HG03439 (cell line): ENCODE measurements at regions not wholly inside any gene's neighbourhood (a gene's known extent, or its start where the extent isn't known, plus 50 kb on each side); places are given as distances from the start of the nearest gene placed in this dataset.
"Not testable (repeated sequence)": the region's sequence is repeated elsewhere in the genome, so short reads cannot be mapped to it uniquely, and the experiment has no call there.

Experiments used
- ATAC-seq: cut with Tn5 transposase; IDR thresholded peaks from one replicate; pipeline ENCODE4 v1.9.1; 2021; ENCODE audit warnings: mild to moderate bottlenecking, moderate library complexity; ENCODE audit not compliant: unreplicated experiment

DNA sequence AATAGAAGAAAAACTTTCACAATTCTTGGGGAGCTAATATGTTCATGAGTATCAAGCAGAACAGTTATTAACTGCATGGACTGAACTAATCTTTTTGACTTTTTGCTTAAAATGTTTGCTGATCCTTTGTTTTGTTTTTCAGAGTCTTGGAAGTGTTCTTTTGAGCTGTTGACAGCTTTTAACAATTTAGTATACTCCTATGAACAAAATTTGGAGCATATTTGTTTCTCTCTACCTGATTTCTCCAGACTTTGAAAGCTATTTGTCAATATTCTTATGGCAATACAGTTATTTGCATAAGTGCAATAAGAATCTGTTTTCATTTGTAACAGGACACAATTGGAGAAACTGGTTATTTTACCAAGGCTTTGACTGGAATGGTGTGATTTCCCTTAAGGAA is 192.0 kb upstream of the ETV3 start:
- ATAC-seq = not testable (repeated sequence)

- ATAC-seq = not testable (repeated sequence)
These were observed 189.9 kb upstream of the ETV3 start for GRCh38 chr1:157328120-157328519.

GRCh38 chr1:157326173-157326859 is 188.1 kb upstream of the ETV3 start:
- no peak for ATAC-seq

DNA sequence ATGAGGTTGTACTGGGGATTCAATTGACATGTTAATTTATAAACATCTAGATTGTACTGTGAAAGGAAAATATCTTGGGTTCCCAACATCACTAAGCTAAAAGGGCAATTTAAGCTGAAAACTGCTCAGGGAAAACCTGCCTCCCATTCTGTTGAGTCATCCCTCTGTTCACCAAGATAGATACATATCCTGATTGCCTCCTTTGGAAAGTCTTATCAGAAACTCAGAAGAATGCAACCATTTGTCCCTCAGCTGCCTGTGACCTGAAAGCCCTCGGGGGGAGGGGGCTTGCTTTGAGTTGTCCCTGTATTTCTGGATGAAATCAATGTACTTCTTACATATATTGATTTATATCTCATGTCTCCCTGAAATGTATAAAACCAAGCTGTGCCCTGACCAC is 187.0 kb upstream of the ETV3 start:
- ATAC-seq = no peak

- ATAC-seq = not testable (repeated sequence)
These were observed 183.8 kb upstream of the ETV3 start for GRCh38 chr1:157321972-157322371.

- no peak for ATAC-seq
These were observed 181.4 kb upstream of the ETV3 start for GRCh38 chr1:157319567-157319966.

DNA sequence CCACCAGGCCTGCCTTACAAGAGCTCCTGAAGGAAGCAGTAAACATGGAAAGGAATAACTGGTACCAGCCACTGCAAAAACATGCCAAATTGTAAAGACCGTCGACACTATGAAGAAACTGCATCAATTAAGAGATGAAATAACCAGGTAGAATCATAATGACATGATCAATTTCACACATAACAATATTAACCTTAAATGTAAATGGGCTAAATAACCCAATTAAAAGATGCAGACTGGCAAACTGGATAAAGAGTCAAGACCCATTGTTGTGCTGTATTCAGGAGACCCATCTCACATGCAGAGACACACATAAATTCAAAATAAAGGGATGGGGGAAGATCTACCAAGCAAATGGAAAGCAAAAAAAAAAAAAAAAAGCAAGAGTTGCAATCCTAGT is 179.0 kb upstream of the ETV3 start:
- ATAC-seq = not testable (repeated sequence)

GRCh38 chr1:157315544-157315943 is 177.3 kb upstream of the ETV3 start:
- no peak for ATAC-seq

DNA sequence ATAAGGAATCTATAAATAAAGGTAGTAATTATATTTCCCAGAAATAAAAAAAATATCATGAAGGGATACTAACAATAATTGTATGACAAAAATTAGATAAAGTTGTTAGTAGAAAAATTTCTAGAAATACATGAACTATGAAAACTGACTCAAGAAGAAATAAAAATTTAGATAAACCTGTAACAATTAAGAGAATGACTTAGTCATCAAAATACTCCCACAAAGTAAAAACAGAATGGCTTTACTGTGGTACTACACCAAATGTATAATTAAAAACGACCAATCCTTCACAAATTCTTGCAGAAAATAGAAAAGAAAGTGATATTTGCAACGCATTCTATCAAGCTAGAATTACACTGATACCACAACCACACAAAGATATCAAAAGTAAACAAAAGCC is 176.2 kb upstream of the ETV3 start:
- ATAC-seq = no peak

DNA sequence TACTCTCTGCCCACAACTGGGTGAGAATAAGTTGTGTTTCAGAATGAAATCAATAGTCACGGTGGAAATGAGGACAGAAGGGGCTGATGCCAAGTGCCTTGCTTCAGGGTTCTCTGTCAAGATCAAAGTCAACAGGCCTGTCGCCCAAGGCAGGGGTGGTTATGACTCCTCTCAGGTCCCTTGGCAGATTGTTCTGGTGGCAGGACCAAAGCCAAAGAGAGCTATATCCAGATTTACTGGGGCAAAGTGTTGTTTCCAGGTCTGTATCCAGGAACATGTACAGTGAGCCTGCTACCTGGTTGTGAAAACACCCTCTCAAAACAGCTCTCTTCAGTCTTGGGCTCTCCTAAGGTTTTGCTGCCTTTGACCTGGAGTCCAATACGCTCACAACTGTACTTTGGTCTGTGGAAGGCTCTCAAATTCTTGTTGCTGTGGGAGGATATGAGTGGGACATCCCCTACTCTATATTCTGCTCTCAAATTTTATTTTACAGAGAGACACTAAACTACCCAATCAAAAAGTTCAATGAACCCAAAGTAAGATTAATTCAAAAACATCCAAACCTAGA is 175.1 kb upstream of the ETV3 start:
- ATAC-seq = no peak

- ATAC-seq = no peak
These were observed 174.1 kb upstream of the ETV3 start for GRCh38 chr1:157312082-157312812.

DNA sequence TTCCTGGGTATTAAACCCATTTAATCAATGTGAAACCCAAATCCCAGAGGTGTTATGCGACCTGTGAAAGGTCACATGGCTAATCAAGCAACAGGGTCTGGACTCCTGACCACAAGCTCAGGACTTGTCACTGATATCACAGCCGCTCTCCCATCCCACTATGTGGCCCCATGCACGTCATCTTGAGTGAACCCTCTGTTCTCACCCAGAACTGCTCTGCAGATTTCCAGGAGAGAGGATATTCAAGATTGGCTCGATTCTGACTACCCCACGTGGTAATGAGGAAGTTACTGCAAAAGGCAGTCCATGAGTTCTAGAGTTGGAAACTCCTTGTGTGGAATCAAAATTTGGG is 173.5 kb upstream of the ETV3 start:
- ATAC-seq = no peak

- ATAC-seq = not testable (repeated sequence)
These were observed 172.9 kb upstream of the ETV3 start for GRCh38 chr1:157310805-157311729.

DNA sequence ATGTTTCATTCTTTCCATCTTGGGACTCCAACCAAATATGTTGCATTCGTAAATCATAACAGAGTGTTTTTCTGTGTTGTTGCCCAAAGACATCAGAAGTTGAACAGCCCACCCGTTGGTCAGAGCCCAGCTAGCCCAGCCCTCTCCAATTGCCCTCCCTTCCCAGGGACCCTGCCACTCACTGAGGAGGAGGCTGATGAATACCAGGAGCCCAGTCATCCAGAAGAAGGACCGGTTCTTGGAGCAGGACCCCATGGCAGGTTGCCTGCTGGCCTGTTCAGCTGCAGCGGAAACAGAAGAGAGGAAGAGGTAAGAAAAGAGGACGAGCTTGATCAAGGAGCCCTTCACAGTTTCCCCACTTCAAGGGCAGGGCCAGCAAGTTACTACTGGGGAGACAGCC is 172.2 kb upstream of the ETV3 start:
- no peak for ATAC-seq

GRCh38 chr1:157307491-157307890 is 169.3 kb upstream of the ETV3 start:
- ATAC-seq = no peak

DNA sequence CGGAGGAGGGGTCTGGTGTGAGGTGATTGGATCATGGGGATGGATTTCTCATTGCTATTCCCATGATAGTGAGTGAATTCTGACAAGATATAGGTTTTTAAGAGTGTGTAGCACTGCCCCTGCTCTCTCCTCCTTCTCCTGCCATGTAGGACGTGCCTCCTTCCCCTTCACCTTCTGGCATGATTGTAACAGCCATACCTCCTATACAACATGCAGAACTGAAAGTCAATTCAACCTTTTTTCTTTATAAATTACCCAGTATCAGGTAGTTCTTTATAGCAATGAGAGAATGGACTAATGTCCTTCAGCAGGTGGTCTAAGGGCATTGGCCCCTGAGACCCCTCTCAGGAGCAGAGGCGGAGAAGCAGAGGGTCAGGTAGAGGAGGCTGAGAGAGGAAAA is 168.7 kb upstream of the ETV3 start:
- ATAC-seq = no peak

DNA sequence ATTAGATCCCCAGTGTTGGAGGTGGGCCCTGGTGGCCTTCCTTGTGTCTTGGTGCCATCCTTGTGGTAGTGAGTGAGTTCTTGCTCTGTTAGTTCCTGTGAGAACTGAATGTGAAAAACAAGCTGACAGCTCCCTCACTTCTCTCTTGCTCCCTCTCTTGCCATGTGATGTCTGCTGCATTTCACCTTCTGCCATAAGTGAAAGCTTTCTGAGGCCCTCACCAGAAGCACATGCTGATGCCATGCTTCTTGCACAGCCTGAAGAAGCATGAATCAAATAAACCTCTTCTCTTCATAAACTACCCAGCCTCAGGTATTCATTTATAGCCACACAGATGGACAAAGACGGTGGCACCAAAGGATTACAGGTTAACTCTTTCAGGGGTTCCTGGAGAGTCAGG is 166.1 kb upstream of the ETV3 start:
- ATAC-seq = no peak

DNA sequence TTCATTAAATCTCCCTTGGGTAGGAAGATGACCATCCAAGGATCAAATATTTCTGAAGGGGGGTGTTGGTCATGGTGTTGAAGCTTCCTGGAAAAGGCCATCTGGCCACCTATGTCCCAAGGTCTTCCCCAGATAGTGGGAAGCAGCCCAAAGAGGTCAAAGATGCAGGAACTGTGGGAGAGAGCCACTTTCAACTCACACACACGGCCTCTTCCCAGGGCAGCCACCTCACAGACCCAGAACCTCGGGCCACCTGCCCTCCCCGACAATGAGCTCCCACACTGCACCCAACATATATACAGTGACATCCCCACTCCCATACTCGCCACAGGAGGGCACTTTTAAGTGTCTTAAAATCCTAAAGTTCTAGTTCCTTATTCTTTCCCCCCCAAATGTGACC is 164.5 kb upstream of the ETV3 start:
- ATAC-seq = no peak

DNA sequence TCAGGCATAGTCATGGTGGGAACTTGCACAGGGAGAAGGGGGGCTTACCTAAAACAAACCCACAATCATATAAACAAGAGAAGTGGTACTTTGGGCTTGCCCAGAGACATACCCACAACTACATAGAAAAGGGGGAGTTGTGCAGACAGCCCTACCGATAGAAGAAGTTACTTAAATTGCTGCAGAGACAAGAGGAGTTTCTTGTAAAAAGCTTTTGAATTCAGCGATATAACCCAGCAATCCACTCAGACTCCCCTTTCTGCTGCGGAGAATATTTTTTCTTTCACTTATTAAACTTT is 164.0 kb upstream of the ETV3 start:
- no peak for ATAC-seq

DNA sequence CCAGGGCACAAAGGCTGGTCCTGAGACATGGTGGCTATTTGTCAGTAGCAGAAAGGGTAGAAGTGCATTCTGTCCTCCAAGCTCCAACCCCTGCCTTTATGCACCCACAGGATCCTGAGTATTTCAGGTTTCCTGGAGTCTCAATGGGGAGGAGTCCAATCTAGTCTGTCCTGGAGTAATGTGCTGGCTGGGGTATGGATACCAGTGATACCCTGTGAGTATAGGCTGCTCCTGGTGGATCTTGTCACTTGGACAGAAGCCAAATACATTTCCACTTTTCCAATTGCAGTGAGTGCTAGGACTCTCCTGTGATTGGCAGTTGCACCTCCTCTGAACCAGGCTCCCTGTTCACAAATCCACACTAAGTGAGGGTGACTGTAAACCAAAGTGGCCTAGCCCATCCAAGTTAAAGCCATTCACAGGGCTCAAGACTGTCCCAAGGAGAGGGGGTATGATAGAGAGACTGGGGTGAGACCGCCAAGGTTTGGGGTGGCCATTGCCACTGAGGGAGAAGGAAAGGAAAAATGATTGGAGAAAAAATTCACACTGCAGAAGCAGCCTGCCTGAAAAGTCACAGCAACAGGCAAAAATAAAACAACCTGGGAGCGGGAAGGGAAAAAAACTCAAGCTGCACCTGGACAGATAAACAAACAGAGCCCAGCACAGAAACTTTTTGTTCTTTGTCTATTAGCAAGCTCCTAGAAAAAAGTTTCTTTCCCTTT is 163.4 kb upstream of the ETV3 start:
- no peak for ATAC-seq
